HEK293 (cell line): ENCODE measurements at regions not wholly inside any gene's neighbourhood (a gene's known extent, or its start where the extent isn't known, plus 50 kb on each side); places are given as distances from the start of the nearest gene placed in this dataset.

Source experiments
- CTCF ChIA-PET: fragments of 350-600 bp; formaldehyde crosslinking; extraction: SDS; loops from one replicate; lab custom pipeline; 2021; ENCODE audit warnings: antibody characterized with exemption; lab: Yijun Ruan, JAX
- POLR2A ChIA-PET: fragments of 300-600 bp; formaldehyde crosslinking; extraction: SDS; loops from one replicate; lab custom pipeline; 2020; ENCODE audit warnings: antibody characterized with exemption, inconsistent platforms; lab: Yijun Ruan, JAX
- H3K27ac ChIP-seq: fragments of 200-500 bp; sonication (Bioruptor generic); 2 replicates; pipeline ENCODE4 v1.5.1; 2014; ENCODE audit warnings: low read depth, low read length, control low read depth, inconsistent platforms; ENCODE audit errors: extremely low read depth
- H3K36me3 ChIP-seq, 2 experiments: fragments of 200-500 bp in 1 of 2; sonication (Bioruptor generic) in 1 of 2; 1 replicate in 1 of 2; 2 replicates in 1 of 2; pipeline ENCODE4 v1.5.1; 2014 to 2017; ENCODE audit warnings: inconsistent platforms in 2 of 2, low read length in 2 of 2; ENCODE audit not compliant: control insufficient read depth in 2 of 2, insufficient read depth in 1 of 2
- H3K4me1 ChIP-seq: fragments of 200-500 bp; sonication (Bioruptor generic); 2 replicates; pipeline ENCODE4 v1.5.1; 2014; ENCODE audit warnings: mild to moderate bottlenecking, low read length, inconsistent platforms; ENCODE audit not compliant: control insufficient read depth, insufficient read depth
- H3K4me3 ChIP-seq: 2 replicates; pipeline ENCODE4 v1.5.1; 2011; ENCODE audit warnings: low read depth, mild to moderate bottlenecking, control low read depth, low read length, moderate library complexity
- H3K9me3 ChIP-seq: fragments of 200-500 bp; sonication (Bioruptor generic); 2 replicates; pipeline ENCODE4 v1.5.1; 2014; ENCODE audit warnings: low read depth, low read length, inconsistent platforms; ENCODE audit not compliant: control insufficient read depth, insufficient read depth
- BCL11A ChIP-seq: fragments of 450-650 bp; formaldehyde crosslinking; IDR thresholded peaks from 2 replicates; pipeline ENCODE4 v1.5.1; 2016; ENCODE audit warnings: low read depth, missing biosample characterization, missing genetic modification characterization
- SCRT1 ChIP-seq: fragments of 450-650 bp; formaldehyde crosslinking; IDR thresholded peaks from 2 replicates; pipeline ENCODE4 v1.5.1; 2016; ENCODE audit warnings: missing biosample characterization, missing genetic modification characterization, borderline replicate concordance
- YY2 ChIP-seq: fragments of 450-650 bp; formaldehyde crosslinking; IDR thresholded peaks from 2 replicates; pipeline ENCODE4 v1.5.1; 2016; ENCODE audit warnings: missing biosample characterization, missing genetic modification characterization
- ZBTB10 ChIP-seq: fragments of 450-650 bp; formaldehyde crosslinking; IDR thresholded peaks from 2 replicates; pipeline ENCODE4 v1.5.1; 2016; ENCODE audit warnings: missing biosample characterization, missing genetic modification characterization
- ZNF140 ChIP-seq: fragments of 450-650 bp; formaldehyde crosslinking; IDR thresholded peaks from 2 replicates; pipeline ENCODE4 v1.5.1; 2016; ENCODE audit warnings: missing biosample characterization, missing genetic modification characterization
- ZNF16 ChIP-seq: fragments of 450-650 bp; formaldehyde crosslinking; IDR thresholded peaks from 2 replicates; pipeline ENCODE4 v1.5.1; 2016; ENCODE audit warnings: low read depth, missing biosample characterization, missing genetic modification characterization
- ZNF18 ChIP-seq: fragments of 450-650 bp; formaldehyde crosslinking; IDR thresholded peaks from 2 replicates; pipeline ENCODE4 v1.5.1; 2016; ENCODE audit warnings: missing biosample characterization, missing genetic modification characterization
- ZNF23 ChIP-seq: fragments of 450-650 bp; formaldehyde crosslinking; IDR thresholded peaks from 2 replicates; pipeline ENCODE4 v1.5.1; 2016; ENCODE audit warnings: missing biosample characterization, missing genetic modification characterization, borderline replicate concordance
- ZNF350 ChIP-seq: fragments of 450-650 bp; formaldehyde crosslinking; IDR thresholded peaks from 2 replicates; pipeline ENCODE4 v1.5.0; 2017; ENCODE audit warnings: missing biosample characterization, mild to moderate bottlenecking, missing genetic modification characterization
- ZNF510 ChIP-seq: fragments of 450-650 bp; formaldehyde crosslinking; IDR thresholded peaks from 2 replicates; pipeline ENCODE4 v1.5.1; 2018; ENCODE audit warnings: mild to moderate bottlenecking, missing genetic modification characterization, missing biosample characterization; ENCODE audit not compliant: insufficient replicate concordance
- ZNF529 ChIP-seq: fragments of 450-650 bp; formaldehyde crosslinking; IDR thresholded peaks from 2 replicates; pipeline ENCODE4 v1.5.1; 2017; ENCODE audit warnings: missing genetic modification characterization, missing biosample characterization; ENCODE audit not compliant: insufficient replicate concordance
- ZNF654 ChIP-seq: fragments of 450-650 bp; formaldehyde crosslinking; IDR thresholded peaks from 2 replicates; pipeline ENCODE4 v1.5.1; 2016; ENCODE audit warnings: low read depth, missing biosample characterization, missing genetic modification characterization
- ZNF768 ChIP-seq: fragments of 450-650 bp; formaldehyde crosslinking; IDR thresholded peaks from 2 replicates; pipeline ENCODE4 v1.5.1; 2018; ENCODE audit warnings: missing biosample characterization, mild to moderate bottlenecking, missing genetic modification characterization
- TF ChIP-seq, protein P1 (sequence below): fragments of 450-650 bp; formaldehyde crosslinking; IDR thresholded peaks from 2 replicates; pipeline ENCODE4 v1.5.1; 2017; ENCODE audit warnings: missing biosample characterization, mild to moderate bottlenecking, missing genetic modification characterization, moderate library complexity
- TF ChIP-seq, protein P2 (sequence below): fragments of 450-650 bp; formaldehyde crosslinking; conservative IDR thresholded peaks from 2 replicates; pipeline ENCODE4 v1.5.1; 2016; ENCODE audit warnings: low read depth, missing biosample characterization, missing genetic modification characterization

DNA sequence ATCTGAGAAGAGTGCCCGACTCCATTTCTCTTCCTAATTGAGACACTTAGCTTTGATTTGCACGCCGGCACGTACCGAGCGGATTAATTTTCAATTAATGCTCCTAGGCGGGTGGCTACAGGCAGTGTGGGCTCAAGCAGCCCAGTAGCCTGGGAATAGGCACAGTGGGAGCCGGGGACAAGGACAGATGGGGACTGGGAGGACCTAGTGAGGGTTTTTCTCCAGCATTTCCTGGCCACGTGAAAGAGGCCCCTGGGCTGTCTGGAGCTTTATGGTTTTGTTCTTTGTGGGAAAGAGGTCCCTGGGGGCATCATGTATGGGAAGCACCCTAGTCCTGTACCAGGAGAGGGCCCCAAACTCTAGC is 78.6 kb upstream of the CSF3R start (continued):
- no peak for TF ChIP-seq ZBTB10
- TF ChIP-seq ZNF16 (tag by site-specific recombination) = no peak
- no peak for TF ChIP-seq ZNF350 (tag by site-specific recombination)
- TF ChIP-seq ZNF529 (tag by site-specific recombination) = no peak

DNA sequence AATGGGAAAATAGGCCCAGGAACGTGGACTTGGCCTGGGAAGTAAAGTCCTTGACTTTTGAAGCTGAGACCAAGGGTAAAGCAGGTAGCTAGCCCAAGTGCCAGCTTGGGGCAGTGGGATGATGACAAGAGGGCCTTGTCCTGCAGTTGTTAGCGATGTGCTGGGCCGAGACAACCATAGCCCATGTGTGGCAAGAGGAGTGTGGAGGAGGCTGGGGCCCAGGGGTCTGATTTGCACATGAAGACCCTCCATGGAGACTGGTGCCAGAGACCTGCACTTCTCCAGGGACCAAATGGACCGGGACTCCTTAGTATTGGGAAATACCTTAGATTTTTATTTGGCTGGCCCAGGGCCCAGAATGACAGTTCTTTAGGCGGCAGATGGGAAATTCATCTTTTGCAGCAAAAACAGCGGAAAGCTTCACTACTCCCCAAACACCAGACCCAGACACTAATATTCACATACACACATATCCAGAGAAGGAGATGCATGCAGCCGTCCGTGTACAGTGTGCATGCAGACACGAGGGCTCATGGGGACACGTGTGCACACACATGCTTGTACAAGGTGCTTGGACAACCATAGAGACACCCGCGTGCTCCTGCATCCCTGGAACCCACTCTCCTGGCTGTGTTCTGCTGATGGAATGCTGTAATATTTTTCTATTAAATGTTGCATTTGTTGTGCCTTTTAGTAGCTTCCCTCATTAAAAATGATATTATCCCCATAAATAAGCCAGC is 78.1 kb upstream of the CSF3R start:
- Histone ChIP-seq H3K27ac (no peak overlapping the region), H3K36me3 (no peaks in the 10 kb centered on the region), H3K4me1 (no peaks in the 10 kb centered on the region), H3K4me3 (no peak overlapping the region), H3K9me3 (no peaks in the 10 kb centered on the region)
- CTCF ChIA-PET = interaction anchor here (0.6 to 6.9 kb wide), 5 partner anchors 11 to 812 kb away, joined by 3 to 33 read pairs (median 4); no protein-coding TSS in a partner anchor
- POLR2A ChIA-PET = no interaction called here
- no peak for TF ChIP-seq SCRT1 (tag by site-specific recombination)

- POLR2A ChIA-PET = no interaction called here
- Histone ChIP-seq H3K4me3 (no peak overlapping the region), H3K4me1 (no peaks in the 10 kb centered on the region), H3K27ac (no peak overlapping the region), H3K9me3 (no peaks in the 10 kb centered on the region), H3K36me3 (no peaks in the 10 kb centered on the region)
- CTCF ChIA-PET = interaction anchor here (0.6 to 6.9 kb wide), 5 partner anchors 11 to 927 kb away, joined by 3 to 33 read pairs (median 5); no protein-coding TSS in a partner anchor
- TF ChIP-seq, protein P1, sequence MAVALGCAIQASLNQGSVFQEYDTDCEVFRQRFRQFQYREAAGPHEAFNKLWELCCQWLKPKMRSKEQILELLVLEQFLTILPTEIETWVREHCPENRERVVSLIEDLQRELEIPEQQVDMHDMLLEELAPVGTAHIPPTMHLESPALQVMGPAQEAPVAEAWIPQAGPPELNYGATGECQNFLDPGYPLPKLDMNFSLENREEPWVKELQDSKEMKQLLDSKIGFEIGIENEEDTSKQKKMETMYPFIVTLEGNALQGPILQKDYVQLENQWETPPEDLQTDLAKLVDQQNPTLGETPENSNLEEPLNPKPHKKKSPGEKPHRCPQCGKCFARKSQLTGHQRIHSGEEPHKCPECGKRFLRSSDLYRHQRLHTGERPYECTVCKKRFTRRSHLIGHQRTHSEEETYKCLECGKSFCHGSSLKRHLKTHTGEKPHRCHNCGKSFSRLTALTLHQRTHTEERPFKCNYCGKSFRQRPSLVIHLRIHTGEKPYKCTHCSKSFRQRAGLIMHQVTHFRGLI = no peak
- no peak for TF ChIP-seq ZNF140 (tag by site-specific recombination)
- TF ChIP-seq ZNF18 (tag by site-specific recombination) = no peak
- TF ChIP-seq, protein P2, sequence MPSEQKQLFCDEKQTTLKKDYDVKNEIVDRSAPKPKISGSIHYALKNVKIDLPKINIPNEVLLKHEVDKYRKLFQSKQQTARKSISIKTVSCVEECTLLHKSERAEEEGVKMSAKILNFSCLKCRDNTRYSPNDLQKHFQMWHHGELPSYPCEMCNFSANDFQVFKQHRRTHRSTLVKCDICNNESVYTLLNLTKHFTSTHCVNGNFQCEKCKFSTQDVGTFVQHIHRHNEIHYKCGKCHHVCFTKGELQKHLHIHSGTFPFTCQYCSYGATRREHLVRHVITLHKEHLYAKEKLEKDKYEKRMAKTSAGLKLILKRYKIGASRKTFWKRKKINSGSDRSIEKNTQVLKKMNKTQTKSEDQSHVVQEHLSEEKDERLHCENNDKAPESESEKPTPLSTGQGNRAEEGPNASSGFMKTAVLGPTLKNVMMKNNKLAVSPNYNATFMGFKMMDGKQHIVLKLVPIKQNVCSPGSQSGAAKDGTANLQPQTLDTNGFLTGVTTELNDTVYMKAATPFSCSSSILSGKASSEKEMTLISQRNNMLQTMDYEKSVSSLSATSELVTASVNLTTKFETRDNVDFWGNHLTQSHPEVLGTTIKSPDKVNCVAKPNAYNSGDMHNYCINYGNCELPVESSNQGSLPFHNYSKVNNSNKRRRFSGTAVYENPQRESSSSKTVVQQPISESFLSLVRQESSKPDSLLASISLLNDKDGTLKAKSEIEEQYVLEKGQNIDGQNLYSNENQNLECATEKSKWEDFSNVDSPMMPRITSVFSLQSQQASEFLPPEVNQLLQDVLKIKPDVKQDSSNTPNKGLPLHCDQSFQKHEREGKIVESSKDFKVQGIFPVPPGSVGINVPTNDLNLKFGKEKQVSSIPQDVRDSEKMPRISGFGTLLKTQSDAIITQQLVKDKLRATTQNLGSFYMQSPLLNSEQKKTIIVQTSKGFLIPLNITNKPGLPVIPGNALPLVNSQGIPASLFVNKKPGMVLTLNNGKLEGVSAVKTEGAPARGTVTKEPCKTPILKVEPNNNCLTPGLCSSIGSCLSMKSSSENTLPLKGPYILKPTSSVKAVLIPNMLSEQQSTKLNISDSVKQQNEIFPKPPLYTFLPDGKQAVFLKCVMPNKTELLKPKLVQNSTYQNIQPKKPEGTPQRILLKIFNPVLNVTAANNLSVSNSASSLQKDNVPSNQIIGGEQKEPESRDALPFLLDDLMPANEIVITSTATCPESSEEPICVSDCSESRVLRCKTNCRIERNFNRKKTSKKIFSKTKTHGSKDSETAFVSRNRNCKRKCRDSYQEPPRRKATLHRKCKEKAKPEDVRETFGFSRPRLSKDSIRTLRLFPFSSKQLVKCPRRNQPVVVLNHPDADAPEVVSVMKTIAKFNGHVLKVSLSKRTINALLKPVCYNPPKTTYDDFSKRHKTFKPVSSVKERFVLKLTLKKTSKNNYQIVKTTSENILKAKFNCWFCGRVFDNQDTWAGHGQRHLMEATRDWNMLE (tag by site-specific recombination) = no peak
- TF ChIP-seq ZNF510 = no peak
- no peak for TF ChIP-seq BCL11A
- TF ChIP-seq YY2 (tag by site-specific recombination) = no peak
- no peak for TF ChIP-seq ZNF23
- TF ChIP-seq ZNF654 (tag by site-specific recombination) = no peak
- no peak for TF ChIP-seq ZNF768 (tag by site-specific recombination)
These were observed 77.5 kb upstream of the CSF3R start for GRCh38 chr1:36560177-36560576.
